GM12864 (cell line): ENCODE measurements at regions not wholly inside any gene's neighbourhood (a gene's known extent, or its start where the extent isn't known, plus 50 kb on each side); places are given as distances from the start of the nearest gene placed in this dataset.

Experiments used
- DNase-seq: peaks from one replicate; pipeline ENCODE4 v3.0.0-alpha.2; 2011; ENCODE audit warnings: low read depth
- H3K4me3 ChIP-seq: 2 replicates; pipeline ENCODE4 v1.5.1; 2011; ENCODE audit warnings: mild to moderate bottlenecking, low read depth, low read length, control low read depth
- CTCF ChIP-seq: IDR thresholded peaks from 2 replicates; pipeline ENCODE4 v1.5.1; 2011; ENCODE audit warnings: low read depth, mild to moderate bottlenecking, moderate library complexity, low read length, control low read depth, inconsistent platforms; ENCODE audit errors: missing control alignments

DNA sequence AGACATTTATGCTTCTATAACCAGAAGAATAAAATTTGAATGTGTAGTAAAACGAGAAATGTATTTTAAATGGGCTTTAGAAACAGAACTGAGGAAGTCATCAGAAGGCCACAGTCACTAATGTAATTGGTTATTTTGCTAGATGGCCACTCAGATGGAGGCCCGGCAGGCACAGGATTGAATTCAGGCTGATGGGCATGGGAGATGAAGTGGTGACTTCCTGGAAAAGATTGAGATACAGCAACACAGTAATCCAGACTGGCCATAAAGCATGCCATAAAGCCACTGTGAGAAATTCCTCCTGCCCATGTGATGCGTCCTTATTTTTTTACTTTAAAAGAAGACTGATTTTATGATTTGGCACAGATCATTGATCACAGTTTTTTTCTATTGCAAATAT is 297.7 kb downstream of the ICOS start:
- no peak for DNase-seq
- H3K4me3 ChIP-seq: no peak overlapping the region
- TF ChIP-seq CTCF: no peak

- TF ChIP-seq CTCF: no peak
- no peak for DNase-seq
- H3K4me3 ChIP-seq: no peak overlapping the region
Observed at GRCh38 chr2:204234879-204235278, 298.3 kb downstream of the ICOS start.

GRCh38 chr2:204237416-204237815 is 300.9 kb downstream of the ICOS start:
- no peak overlapping the region for H3K4me3 ChIP-seq
- TF ChIP-seq CTCF: no peak
- DNase-seq: no peak

DNA sequence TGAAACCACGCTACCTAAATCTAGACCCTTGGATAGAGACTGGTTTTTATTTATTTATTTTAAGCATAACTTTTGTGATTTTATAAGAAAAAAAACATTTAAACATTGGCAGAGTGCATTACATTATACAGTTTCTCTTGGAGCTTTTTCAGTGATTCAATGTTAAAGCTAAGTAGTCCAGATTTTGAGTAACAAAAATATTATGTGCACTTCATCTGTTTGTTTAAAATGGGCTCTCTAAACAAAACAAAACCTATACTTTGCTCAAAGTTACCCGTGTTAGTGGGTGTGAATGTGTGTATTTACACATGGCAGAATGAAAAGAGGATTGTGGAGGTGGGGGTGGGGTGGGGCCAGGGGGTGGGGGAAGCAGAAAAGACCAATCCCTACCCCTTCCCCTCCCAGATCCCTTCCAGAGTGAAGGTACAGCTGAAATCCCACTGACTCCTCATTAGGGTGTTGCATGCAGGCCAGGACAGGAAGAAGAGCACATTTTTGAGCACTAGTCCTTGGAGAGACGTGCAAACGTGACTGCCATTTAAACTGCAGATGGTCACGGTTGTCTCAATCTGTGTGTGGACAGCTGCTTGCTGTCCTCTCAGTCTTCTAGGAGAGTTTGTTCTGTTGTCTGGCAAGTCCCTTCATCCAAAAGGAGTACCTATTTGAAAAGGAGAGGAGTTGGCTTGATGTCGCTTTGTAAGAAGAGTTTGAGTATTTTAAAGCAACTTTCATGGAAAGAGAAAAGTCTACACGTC is 303.0 kb downstream of the ICOS start:
- H3K4me3 ChIP-seq: no peak overlapping the region
- no peak for TF ChIP-seq CTCF
- DNase-seq: no peak

GRCh38 chr2:204240961-204241360 is 304.3 kb upstream of the PARD3B start:
- H3K4me3 ChIP-seq: no peak overlapping the region
- no peak for TF ChIP-seq CTCF
- DNase-seq: no peak

DNA sequence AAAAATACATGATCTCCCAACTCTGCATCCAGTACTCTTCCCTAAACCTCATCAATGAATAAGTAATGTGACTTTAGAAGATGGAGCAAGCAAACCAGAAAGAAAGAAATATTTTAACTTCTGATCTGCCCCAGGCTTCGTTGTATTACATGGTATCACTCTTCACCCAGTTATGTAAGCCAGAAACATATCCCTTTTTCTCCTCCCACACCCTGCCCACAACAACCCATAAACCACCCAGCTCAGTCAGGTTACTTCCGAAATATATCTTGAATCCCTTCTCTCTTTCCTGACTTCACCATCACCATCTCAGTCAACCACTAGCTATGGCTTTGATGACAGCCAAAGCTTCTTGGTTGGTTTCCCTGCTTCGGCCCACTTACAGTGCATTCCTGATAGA is 295.8 kb upstream of the PARD3B start:
- no peak overlapping the region for H3K4me3 ChIP-seq
- no peak for TF ChIP-seq CTCF
- DNase-seq: no peak

DNA sequence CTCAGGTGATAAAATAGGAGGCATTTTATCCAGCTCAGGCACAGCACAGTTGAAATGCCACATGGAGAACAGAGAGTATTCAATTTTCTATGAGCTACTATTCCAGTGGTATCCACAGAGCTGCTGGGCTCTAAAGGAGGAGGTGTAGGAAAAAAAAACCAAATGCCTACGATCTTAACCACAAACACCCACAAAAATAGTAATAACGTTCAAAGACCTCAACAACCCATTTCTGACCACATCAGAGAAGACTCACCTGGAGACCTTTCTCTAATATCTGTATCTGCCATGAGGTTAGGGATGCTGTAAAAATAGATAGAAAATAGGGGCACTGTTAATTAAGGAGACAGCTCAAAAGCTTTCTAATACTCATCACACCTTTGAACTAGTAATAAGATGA is 294.6 kb upstream of the PARD3B start:
- H3K4me3 ChIP-seq: no peak overlapping the region
- TF ChIP-seq CTCF: no peak
- DNase-seq: no peak
